Retinal pigment epithelial cell (primary cell): ENCODE measurements at regions not wholly inside any gene's neighbourhood (a gene's known extent, or its start where the extent isn't known, plus 50 kb on each side); places are given as distances from the start of the nearest gene placed in this dataset.
A peak's percentile ranks its signal among the peaks of the same experiment; 100 is the strongest.

Experiments
- DNase-seq: peaks from one replicate; pipeline ENCODE4 v3.0.0-alpha.2; 2010; ENCODE audit warnings: low read depth
- H3K4me3 ChIP-seq: 2 replicates; pipeline ENCODE4 v1.5.1; 2011; ENCODE audit warnings: mild to moderate bottlenecking, low read length, control low read depth, moderate library complexity
- TF ChIP-seq, protein P1 (sequence below): conservative IDR thresholded peaks from 2 replicates; pipeline ENCODE4 v1.5.1; 2011; ENCODE audit warnings: low read depth, low read length, control low read depth, inconsistent platforms

DNA sequence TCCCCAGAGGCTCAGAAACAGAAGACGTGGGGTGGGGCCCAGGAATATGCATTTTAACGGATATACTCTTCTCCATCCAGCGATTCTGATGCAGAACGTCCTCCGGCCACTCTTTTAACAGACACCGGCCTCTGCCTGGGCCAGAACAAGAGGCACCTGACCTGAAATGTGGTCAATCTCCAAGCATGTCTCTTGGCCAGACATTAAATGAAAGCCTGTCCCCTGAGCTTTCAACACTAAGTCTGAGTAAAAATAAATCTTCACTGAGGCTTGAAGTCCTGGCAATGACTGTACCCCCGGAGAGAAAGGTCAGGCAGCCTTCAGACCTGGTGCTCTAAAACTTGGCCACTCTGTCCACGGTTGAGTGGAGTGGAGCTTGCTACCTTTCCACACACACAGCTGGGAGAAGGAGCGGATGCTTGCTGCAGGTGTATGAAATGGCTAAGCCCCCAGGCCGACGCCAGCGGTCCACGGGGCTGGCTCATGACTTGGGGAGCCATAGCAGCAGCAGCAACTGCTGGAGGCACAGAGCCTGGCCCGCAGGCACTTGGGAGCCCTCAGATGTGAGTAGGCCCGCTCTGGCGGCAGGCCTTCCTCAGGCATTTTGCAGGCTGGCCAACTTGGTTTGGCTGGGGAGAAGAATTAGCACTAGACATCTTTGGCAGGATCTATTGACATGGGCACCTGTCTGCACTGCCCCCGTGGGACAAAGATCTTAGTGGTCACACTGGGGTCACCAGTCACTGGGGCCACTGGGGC, 79.7 kb downstream of the TMEM17 start:
- TF ChIP-seq, protein P1, sequence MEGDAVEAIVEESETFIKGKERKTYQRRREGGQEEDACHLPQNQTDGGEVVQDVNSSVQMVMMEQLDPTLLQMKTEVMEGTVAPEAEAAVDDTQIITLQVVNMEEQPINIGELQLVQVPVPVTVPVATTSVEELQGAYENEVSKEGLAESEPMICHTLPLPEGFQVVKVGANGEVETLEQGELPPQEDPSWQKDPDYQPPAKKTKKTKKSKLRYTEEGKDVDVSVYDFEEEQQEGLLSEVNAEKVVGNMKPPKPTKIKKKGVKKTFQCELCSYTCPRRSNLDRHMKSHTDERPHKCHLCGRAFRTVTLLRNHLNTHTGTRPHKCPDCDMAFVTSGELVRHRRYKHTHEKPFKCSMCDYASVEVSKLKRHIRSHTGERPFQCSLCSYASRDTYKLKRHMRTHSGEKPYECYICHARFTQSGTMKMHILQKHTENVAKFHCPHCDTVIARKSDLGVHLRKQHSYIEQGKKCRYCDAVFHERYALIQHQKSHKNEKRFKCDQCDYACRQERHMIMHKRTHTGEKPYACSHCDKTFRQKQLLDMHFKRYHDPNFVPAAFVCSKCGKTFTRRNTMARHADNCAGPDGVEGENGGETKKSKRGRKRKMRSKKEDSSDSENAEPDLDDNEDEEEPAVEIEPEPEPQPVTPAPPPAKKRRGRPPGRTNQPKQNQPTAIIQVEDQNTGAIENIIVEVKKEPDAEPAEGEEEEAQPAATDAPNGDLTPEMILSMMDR, result no peak
- no peak for DNase-seq
- H3K4me3 ChIP-seq, result no peak overlapping the region

DNA sequence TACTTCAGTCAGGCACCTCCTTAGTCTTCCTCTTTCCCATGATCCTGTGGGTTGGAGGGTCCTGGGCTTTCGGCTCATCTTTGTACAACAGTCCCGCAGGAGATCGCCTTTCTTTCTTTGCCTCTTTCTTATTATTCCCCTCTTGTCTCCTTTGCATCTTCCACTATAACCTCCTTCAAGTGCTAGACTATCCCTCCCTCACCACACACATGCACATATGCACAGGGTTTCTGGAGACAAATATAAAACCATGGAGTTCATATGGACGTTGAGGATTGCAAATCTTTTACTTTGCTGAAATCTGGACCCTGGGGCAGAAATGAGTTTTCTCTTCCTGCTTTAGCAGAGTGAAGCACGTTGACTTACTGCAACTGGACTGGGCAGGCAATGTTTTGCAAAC, 80.3 kb downstream of the TMEM17 start:
- TF ChIP-seq, protein P1, result no peak
- no peak overlapping the region for H3K4me3 ChIP-seq

DNA sequence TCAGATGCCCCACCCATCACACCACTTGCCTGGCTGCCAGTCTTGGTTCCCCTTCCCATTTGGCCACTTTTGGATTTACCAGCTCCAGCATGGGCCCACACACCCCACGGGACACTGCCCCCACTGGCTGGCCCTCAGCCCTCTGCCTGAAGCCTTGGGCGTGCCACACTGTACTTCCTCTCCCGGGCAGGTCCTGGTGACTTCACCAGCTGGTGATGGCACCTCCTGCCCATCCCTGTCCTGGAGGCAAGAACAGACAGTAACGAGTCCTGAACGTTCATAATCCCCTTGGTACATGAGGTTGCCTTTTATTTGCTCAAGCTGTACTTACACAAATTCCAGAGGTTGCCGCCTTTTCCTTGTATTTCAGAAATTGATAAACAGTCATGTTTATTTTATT, 81.1 kb downstream of the TMEM17 start:
- TF ChIP-seq, protein P1, result no peak
- no peak overlapping the region for H3K4me3 ChIP-seq
- DNase-seq, result no peak

More for the DNA sequence above, 80.3 kb downstream of the TMEM17 start:
- no peak for DNase-seq

DNA sequence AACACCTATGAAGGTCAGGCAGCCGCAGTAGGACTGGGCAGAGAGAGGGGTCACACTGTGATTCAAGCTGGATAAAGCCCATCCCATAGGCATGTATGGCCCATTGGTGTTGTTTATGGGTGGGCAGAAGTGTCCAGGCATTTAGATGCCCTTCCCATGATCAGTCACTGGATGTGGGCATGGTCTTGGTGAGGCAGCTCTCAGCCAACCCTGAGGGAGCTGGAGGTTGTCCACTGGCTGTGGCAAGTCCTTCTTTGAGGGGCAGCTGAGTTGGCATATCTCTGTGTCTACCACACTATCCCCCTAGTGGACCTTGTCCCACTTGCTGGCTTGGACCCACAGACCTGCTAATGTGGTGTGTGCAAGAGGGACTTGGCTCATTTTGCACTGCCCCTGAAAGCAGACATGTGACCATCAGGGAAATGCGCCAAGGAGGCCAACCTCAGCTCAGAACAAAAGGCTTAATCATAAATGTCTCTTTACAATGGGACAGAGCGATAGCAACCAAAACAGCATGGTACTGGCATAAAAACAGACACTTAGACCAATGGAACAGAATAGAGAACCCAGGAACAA, 82.0 kb downstream of the TMEM17 start:
- TF ChIP-seq, protein P1, result no peak
- no peak for DNase-seq
- H3K4me3 ChIP-seq, result no peak overlapping the region

DNA sequence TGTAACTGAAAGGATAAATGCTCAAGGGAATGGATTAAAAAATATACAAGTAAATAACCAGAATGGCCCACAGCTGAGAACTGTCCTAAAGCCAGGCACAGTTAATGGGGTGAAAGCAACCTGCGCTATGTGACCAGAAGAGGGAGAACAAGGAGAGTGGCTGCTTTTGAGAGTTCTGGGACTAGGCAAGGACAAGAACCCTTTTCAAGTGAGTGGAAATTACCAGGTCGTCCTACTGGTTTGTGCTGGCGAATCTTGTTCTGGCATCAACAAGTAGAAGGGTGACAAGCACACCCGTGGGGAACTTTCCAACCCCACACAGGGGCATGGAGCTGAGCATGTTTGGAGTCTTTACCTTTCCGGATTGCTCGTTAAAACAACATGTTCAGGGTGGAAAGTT, 82.8 kb downstream of the TMEM17 start:
- H3K4me3 ChIP-seq, result no peak overlapping the region
- DNase-seq, result no peak
- TF ChIP-seq, protein P1, result peak; percentile 25

DNA sequence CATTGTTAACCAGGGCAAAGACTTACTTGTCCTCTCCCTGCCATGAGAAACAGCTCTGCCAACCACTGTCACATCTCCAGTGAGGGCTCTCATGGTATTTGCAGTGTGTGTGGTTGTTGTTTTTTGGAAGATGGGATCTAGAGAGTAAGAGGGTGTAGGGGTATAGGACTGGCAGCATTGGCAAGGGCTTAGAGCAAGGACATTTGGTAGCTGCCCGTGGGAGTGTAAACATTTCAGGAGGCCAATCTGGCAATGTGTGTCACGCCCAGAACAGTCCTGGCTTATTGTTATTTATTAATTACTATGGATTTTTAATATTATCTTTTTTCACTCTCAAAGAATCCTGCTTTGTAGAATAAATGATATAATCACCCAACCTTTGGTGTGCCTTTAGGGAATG, 90.5 kb downstream of the TMEM17 start:
- DNase-seq, result no peak
- TF ChIP-seq, protein P1, result no peak
- H3K4me3 ChIP-seq, result no peak overlapping the region

DNA sequence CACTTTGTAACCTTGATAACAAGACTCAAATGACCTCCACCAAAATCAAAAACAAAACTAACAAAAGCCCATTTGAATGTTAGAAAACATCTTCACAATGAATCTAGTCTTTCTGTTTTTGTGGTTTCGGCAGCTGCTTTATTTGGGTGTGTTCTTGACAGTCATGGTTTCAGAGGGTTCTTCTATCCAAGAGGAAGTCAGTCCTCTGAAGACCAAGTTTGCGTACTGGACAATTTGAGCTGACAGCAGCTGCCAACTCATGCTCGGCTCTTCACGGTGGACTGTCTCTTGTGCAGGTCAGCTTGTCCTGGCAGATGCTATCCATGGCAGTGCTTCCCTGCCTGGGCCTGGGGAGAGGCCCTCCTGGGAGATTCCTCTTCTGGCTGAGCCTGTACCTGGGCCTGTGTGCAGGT, 91.0 kb downstream of the TMEM17 start:
- no peak for DNase-seq
- TF ChIP-seq, protein P1, result no peak
- H3K4me3 ChIP-seq, result no peak overlapping the region
